HG03575 (cell line): ENCODE measurements at regions not wholly inside any gene's neighbourhood (a gene's known extent, or its start where the extent isn't known, plus 50 kb on each side); places are given as distances from the start of the nearest gene placed in this dataset.
"Not testable (repeated sequence)": the region's sequence is repeated elsewhere in the genome, so short reads cannot be mapped to it uniquely, and the experiment has no call there.

Experiments
- ATAC-seq: cut with Tn5 transposase; IDR thresholded peaks from one replicate; pipeline ENCODE4 v1.9.1; 2021; ENCODE audit not compliant: unreplicated experiment, insufficient number of reproducible peaks, low FRiP score; ENCODE audit errors: extremely low read depth

GRCh38 chr14:30277268-30277667 is 281.7 kb upstream of the G2E3 start:
- no peak for ATAC-seq

- ATAC-seq: not testable (repeated sequence)
Observed at GRCh38 chr14:30278856-30279255, 280.1 kb upstream of the G2E3 start.

- ATAC-seq: no peak
Observed at GRCh38 chr14:30283822-30284446, 275.0 kb upstream of the G2E3 start.

GRCh38 chr14:30284808-30285207 is 274.1 kb upstream of the G2E3 start:
- no peak for ATAC-seq

- ATAC-seq: no peak
Observed at GRCh38 chr14:30287579-30288445, 271.1 kb upstream of the G2E3 start.

GRCh38 chr14:30290001-30290400 is 269.0 kb upstream of the G2E3 start:
- ATAC-seq: no peak

- ATAC-seq: no peak
Observed at GRCh38 chr14:30291216-30291615, 267.7 kb upstream of the G2E3 start.

- no peak for ATAC-seq
Observed at GRCh38 chr14:30292541-30292940, 266.4 kb upstream of the G2E3 start.

GRCh38 chr14:30295980-30296379 is 263.0 kb upstream of the G2E3 start:
- no peak for ATAC-seq

- ATAC-seq: no peak
Observed at GRCh38 chr14:30296931-30297405, 262.0 kb upstream of the G2E3 start.

- no peak for ATAC-seq
Observed at GRCh38 chr14:30297876-30298795, 260.8 kb upstream of the G2E3 start.

- no peak for ATAC-seq
Observed at GRCh38 chr14:30299915-30300314, 259.0 kb upstream of the G2E3 start.

- no peak for ATAC-seq
Observed at GRCh38 chr14:30303350-30303749, 255.6 kb upstream of the G2E3 start.

- no peak for ATAC-seq
Observed at GRCh38 chr14:30305346-30305745, 253.6 kb upstream of the G2E3 start.

GRCh38 chr14:30309405-30309804 is 249.6 kb upstream of the G2E3 start:
- no peak for ATAC-seq

GRCh38 chr14:30312214-30312613 is 246.7 kb upstream of the G2E3 start:
- ATAC-seq: peak; percentile 53

- no peak for ATAC-seq
Observed at GRCh38 chr14:30317729-30318128, 241.2 kb upstream of the G2E3 start.

- ATAC-seq: no peak
Observed at GRCh38 chr14:30322819-30323218, 236.1 kb upstream of the G2E3 start.

GRCh38 chr14:30330033-30330432 is 228.9 kb upstream of the G2E3 start:
- ATAC-seq: no peak
